GM18868 (cell line): ENCODE measurements at regions not wholly inside any gene's neighbourhood (a gene's known extent, or its start where the extent isn't known, plus 50 kb on each side); places are given as distances from the start of the nearest gene placed in this dataset.
A peak's percentile ranks its signal among the peaks of the same experiment; 100 is the strongest.
"Not testable (repeated sequence)": the region's sequence is repeated elsewhere in the genome, so short reads cannot be mapped to it uniquely, and the experiment has no call there.

Experiments
- ATAC-seq: cut with Tn5 transposase; IDR thresholded peaks from one replicate; pipeline ENCODE4 v1.9.1; 2021; ENCODE audit warnings: mild to moderate bottlenecking, moderate library complexity; ENCODE audit not compliant: unreplicated experiment

GRCh38 chr20:1811621-1812498 is 83.3 kb upstream of the SIRPA start:
- ATAC-seq: no peak

- no peak for ATAC-seq
These were observed 84.1 kb upstream of the SIRPA start for GRCh38 chr20:1810926-1811620.

GRCh38 chr20:1810572-1810925 is 84.7 kb upstream of the SIRPA start:
- no peak for ATAC-seq

GRCh38 chr20:1809611-1810510 is 85.3 kb upstream of the SIRPA start:
- ATAC-seq: no peak

GRCh38 chr20:1809131-1809572 is 86.1 kb upstream of the SIRPA start:
- ATAC-seq: no peak

- no peak for ATAC-seq
These were observed 87.1 kb upstream of the SIRPA start for GRCh38 chr20:1808101-1808500.

- no peak for ATAC-seq
These were observed 87.8 kb upstream of the SIRPA start for GRCh38 chr20:1807394-1807793.

- no peak for ATAC-seq
These were observed 88.8 kb upstream of the SIRPA start for GRCh38 chr20:1806456-1806855.

- ATAC-seq: no peak
These were observed 89.4 kb upstream of the SIRPA start for GRCh38 chr20:1805816-1806215.

GRCh38 chr20:1805161-1805581 is 90.0 kb upstream of the SIRPA start:
- no peak for ATAC-seq

- no peak for ATAC-seq
These were observed 90.7 kb upstream of the SIRPA start for GRCh38 chr20:1804554-1804956.

- ATAC-seq: no peak
These were observed 91.2 kb upstream of the SIRPA start for GRCh38 chr20:1803932-1804501.

- ATAC-seq: no peak
These were observed 91.9 kb upstream of the SIRPA start for GRCh38 chr20:1803061-1803931.

- peak; percentile 58 for ATAC-seq
These were observed 92.7 kb upstream of the SIRPA start for GRCh38 chr20:1802385-1803060.

GRCh38 chr20:1801929-1802306 is 93.3 kb upstream of the SIRPA start:
- no peak for ATAC-seq

- ATAC-seq: no peak
These were observed 93.8 kb upstream of the SIRPA start for GRCh38 chr20:1801225-1801928.

GRCh38 chr20:1800777-1801176 is 94.4 kb upstream of the SIRPA start:
- no peak for ATAC-seq

GRCh38 chr20:1800180-1800579 is 95.0 kb upstream of the SIRPA start:
- no peak for ATAC-seq

GRCh38 chr20:1799746-1800145 is 95.5 kb upstream of the SIRPA start:
- not testable (repeated sequence) for ATAC-seq
